HepG2 (cell line): ENCODE measurements at regions not wholly inside any gene's neighbourhood (a gene's known extent, or its start where the extent isn't known, plus 50 kb on each side); places are given as distances from the start of the nearest gene placed in this dataset.

Experiments used
- ATAC-seq: fragments of 200-7000 bp; cut with Tn5 transposase; 3 replicates; pipeline ENCODE4 v1.9.1; 2020; ENCODE audit warnings: mild to moderate bottlenecking, moderate library complexity
- BruUV-seq: library from RNA; stranded (reverse); fragments of 400-500 nt; replicated peaks from 2 replicates; lab custom pipeline; 2021; lab: Mats Ljungman, UMichigan
- CTCF ChIA-PET: fragments of 300-600 bp; formaldehyde crosslinking; extraction: SDS; loops from one replicate; lab custom pipeline; 2021; ENCODE audit warnings: low total read pairs, inconsistent platforms, low intra/inter-chr PET ratio; lab: Yijun Ruan, JAX
- POLR2A ChIA-PET: fragments of 350-600 bp; sonication (Branson Sonifier 250); formaldehyde crosslinking; loops from one replicate; lab custom pipeline; 2020; ENCODE audit warnings: antibody characterized with exemption, inconsistent platforms; lab: Yijun Ruan, JAX
- DNase-seq: peaks from one replicate; pipeline ENCODE4 v3.0.0-alpha.2; 2015; ENCODE audit warnings: low spot score
- FAIRE-seq: peaks from 3 replicates; lab custom pipeline; 2011; peaks lifted over from hg19 to GRCh38; lab: Jason Lieb, UNC
- H2AFZ ChIP-seq: one replicate; pipeline ENCODE4 v1.6.1; 2011; ENCODE audit warnings: low read length, inconsistent platforms
- H3K27ac ChIP-seq: fragments of 300-600 bp; 3 replicates; pipeline ENCODE4 v1.8.0; 2011; ENCODE audit warnings: mixed run types, mild to moderate bottlenecking, mixed read lengths, low read length, inconsistent platforms; ENCODE audit not compliant: insufficient read depth; ENCODE audit errors: extremely low read length
- H3K27me3 ChIP-seq, 2 experiments: fragments of 200-600 bp in 1 of 2; 2 replicates in 1 of 2; 3 replicates in 1 of 2; pipeline versions ENCODE4 v1.6.0 to v1.8.0; 2011; ENCODE audit warnings: low read length in 2 of 2, mild to moderate bottlenecking in 2 of 2, moderate library complexity in 2 of 2, inconsistent platforms in 1 of 2; ENCODE audit not compliant: insufficient read depth in 2 of 2, control insufficient read depth in 1 of 2
- H3K36me3 ChIP-seq, 2 experiments: fragments of 200-600 bp in 1 of 2; replicated peaks in 1 of 2; 2 replicates in 1 of 2; 3 replicates in 1 of 2; pipeline versions ENCODE4 v1.5.1 to v1.8.0; 2011; ENCODE audit warnings: low read length in 2 of 2, inconsistent platforms in 1 of 2; ENCODE audit not compliant: insufficient read depth in 2 of 2, control insufficient read depth in 1 of 2
- H3K4me1 ChIP-seq: 2 replicates; pipeline ENCODE4 v1.5.1; 2012; ENCODE audit warnings: low read length, inconsistent platforms; ENCODE audit not compliant: insufficient read depth
- H3K4me2 ChIP-seq: 2 replicates; pipeline ENCODE4 v1.6.0; 2011; ENCODE audit warnings: low read depth, low read length, inconsistent platforms
- H3K4me3 ChIP-seq, 3 experiments: fragments of 200-600 bp in 1 of 3; sonication (generic), shearing (Covaris generic) in 1 of 3; replicated peaks in 1 of 3; 2 replicates each; pipeline ENCODE4 v1.5.1; 2011 to 2016; ENCODE audit warnings: low read length in 3 of 3, inconsistent platforms in 2 of 3, low read depth in 2 of 3, mild to moderate bottlenecking in 2 of 3, control low read depth in 1 of 3, mixed read lengths in 1 of 3; ENCODE audit not compliant: insufficient read depth in 1 of 3
- H3K79me2 ChIP-seq: one replicate; pipeline ENCODE4 v1.6.1; 2011; ENCODE audit warnings: low read length, inconsistent platforms; ENCODE audit not compliant: insufficient read depth
- H3K9ac ChIP-seq: 2 replicates; pipeline ENCODE4 v1.6.0; 2011; ENCODE audit warnings: mild to moderate bottlenecking, low read depth, low read length, inconsistent platforms; ENCODE audit not compliant: insufficient read depth
- H3K9me3 ChIP-seq: 2 replicates; pipeline ENCODE4 v1.5.1; 2012; ENCODE audit warnings: mild to moderate bottlenecking, low read length
- H4K20me1 ChIP-seq: 2 replicates; pipeline ENCODE4 v1.6.0; 2011; ENCODE audit warnings: inconsistent platforms, mild to moderate bottlenecking, low read length, moderate library complexity; ENCODE audit not compliant: insufficient read depth
- CCDC6 ChIP-seq: sonication (generic); formaldehyde crosslinking; IDR thresholded peaks from 2 replicates; pipeline ENCODE4 v1.8.1; 2022; ENCODE audit warnings: mild to moderate bottlenecking, missing genetic modification reagents, moderate library complexity
- FOXA3 ChIP-seq: IDR thresholded peaks from 2 replicates; pipeline ENCODE4 v1.6.1; 2016; ENCODE audit warnings: missing genetic modification reagents, missing compliant biosample characterization
- HIC2 ChIP-seq: sonication (generic); formaldehyde crosslinking; IDR thresholded peaks from 2 replicates; pipeline ENCODE4 v1.9.0; 2022; ENCODE audit warnings: low read depth, missing genetic modification reagents
- KLF11 ChIP-seq: IDR thresholded peaks from 2 replicates; pipeline ENCODE4 v1.6.1; 2016; ENCODE audit warnings: missing compliant biosample characterization
- MIER3 ChIP-seq: IDR thresholded peaks from 2 replicates; pipeline ENCODE4 v1.6.1; 2016; ENCODE audit warnings: missing compliant biosample characterization, borderline replicate concordance
- MTA1 ChIP-seq: sonication (generic); formaldehyde crosslinking; IDR thresholded peaks from 2 replicates; pipeline ENCODE4 v1.4.0; 2020; ENCODE audit warnings: missing genetic modification reagents, mild to moderate bottlenecking, borderline replicate concordance
- NFYC ChIP-seq: IDR thresholded peaks from 2 replicates; pipeline ENCODE4 v1.6.1; 2016; ENCODE audit warnings: missing genetic modification reagents, missing compliant biosample characterization
- PRPF4 ChIP-seq: fragments of 200-400 bp; formaldehyde crosslinking; IDR thresholded peaks from 2 replicates; pipeline ENCODE4 v1.6.1; 2016; ENCODE audit warnings: low read length, low read depth; ENCODE audit not compliant: poor library complexity, severe bottlenecking
- RXRA ChIP-seq: sonication (generic); formaldehyde crosslinking; IDR thresholded peaks from 2 replicates; pipeline ENCODE4 v1.5.1; 2020; ENCODE audit warnings: missing genetic modification reagents
- SP5 ChIP-seq: IDR thresholded peaks from 2 replicates; pipeline ENCODE4 v1.6.1; 2016; ENCODE audit warnings: low read depth, borderline replicate concordance
- TBX2 ChIP-seq: sonication (generic); formaldehyde crosslinking; IDR thresholded peaks from 2 replicates; pipeline ENCODE4 v1.5.0; 2020; ENCODE audit warnings: missing genetic modification reagents, mild to moderate bottlenecking, borderline replicate concordance
- TOPORS ChIP-seq: sonication (generic); formaldehyde crosslinking; IDR thresholded peaks from 2 replicates; pipeline ENCODE4 v1.8.0; 2023; ENCODE audit warnings: mild to moderate bottlenecking, missing genetic modification reagents
- U2AF2 ChIP-seq: fragments of 200-400 bp; formaldehyde crosslinking; IDR thresholded peaks from 2 replicates; pipeline ENCODE4 v1.6.1; 2017; ENCODE audit warnings: low read depth, mild to moderate bottlenecking, low read length
- ZMAT3 ChIP-seq: sonication (generic); formaldehyde crosslinking; conservative IDR thresholded peaks from 2 replicates; pipeline ENCODE4 v1.7.0; 2021; ENCODE audit warnings: missing genetic modification reagents
- ZNF232 ChIP-seq: sonication (generic); formaldehyde crosslinking; IDR thresholded peaks from 2 replicates; pipeline ENCODE4 v1.4.0; 2020; ENCODE audit warnings: missing genetic modification reagents, borderline replicate concordance
- ZNF317 ChIP-seq: sonication (generic); formaldehyde crosslinking; IDR thresholded peaks from 2 replicates; pipeline ENCODE4 v1.5.0; 2020; ENCODE audit warnings: mild to moderate bottlenecking, missing genetic modification reagents
- ZNF34 ChIP-seq: sonication (generic); formaldehyde crosslinking; IDR thresholded peaks from 2 replicates; pipeline ENCODE4 v1.4.0; 2020; ENCODE audit warnings: mild to moderate bottlenecking, missing genetic modification reagents, borderline replicate concordance
- ZNF615 ChIP-seq: sonication (generic); formaldehyde crosslinking; IDR thresholded peaks from 2 replicates; pipeline ENCODE4 v1.5.0; 2020; ENCODE audit warnings: mild to moderate bottlenecking, missing genetic modification reagents, borderline replicate concordance
- ZNF720 ChIP-seq: sonication (generic); formaldehyde crosslinking; IDR thresholded peaks from 2 replicates; pipeline ENCODE4 v1.4.0; 2020; ENCODE audit warnings: missing genetic modification reagents
- ZNF792 ChIP-seq: IDR thresholded peaks from 2 replicates; pipeline ENCODE4 v1.6.1; 2016
- WGBS: methylation state at CpG from one replicate; pipeline ENCODE4 v1.1.6; 2017; ENCODE audit warnings: low lambda C conversion rate; 5-methylcytosine and 5-hydroxymethylcytosine counted together
- in situ Hi-C: cut with HindIII; loops from 2 replicates; pipeline ENCODE4 v1.10.0; 2017; ENCODE audit warnings: low pct_unique_long_range_greater_than_20kb; ENCODE audit not compliant: extremely low pct_ligation_motif_present
- intact Hi-C: fragments of 100-400 bp; cut with micrococcal nuclease; formaldehyde crosslinking; loops from one replicate; pipeline ENCODE4 v1.10.0; 2022; ENCODE audit not compliant: unreplicated experiment

GRCh38 chr14:71264260-71264659 lies 357.0 kb downstream of the PCNX1 start:
- ATAC-seq (no peak), DNase-seq (no peak), FAIRE-seq (no peak)
- no peak overlapping the region for H3K27ac ChIP-seq
- TF ChIP-seq ZNF792 (CRISPR knock-in tag) (no peak), ZMAT3 (CRISPR knock-in tag) (no peak), CCDC6 (CRISPR knock-in tag) (no peak), ZNF317 (CRISPR knock-in tag) (no peak), MIER3 (no peak)
- H3K4me2 ChIP-seq: no peak overlapping the region
- H2AFZ ChIP-seq: no peak overlapping the region
- peaks cover 0 to 5% of the 10 kb centered on the region in 2 experiments; a peak in 1 of 5 replicates for H3K27me3 ChIP-seq
- H3K9me3 ChIP-seq: peaks cover 7% of the 10 kb centered on the region
- WGBS: 40% methylated on average over 2 of the region's 2 CpGs
- no TSS peak for BruUV-seq
- H3K4me1 ChIP-seq: no peaks in the 10 kb centered on the region
- in situ Hi-C loops: no loop called here
- no peaks in the 10 kb centered on the region for H3K79me2 ChIP-seq
- CTCF ChIA-PET: no interaction called here
- H3K36me3 ChIP-seq: no peaks in the 10 kb centered on the region
- H3K4me3 ChIP-seq: no peak overlapping the region
- H3K9ac ChIP-seq: no peak overlapping the region
- intact Hi-C loops: no loop called here
- no peaks in the 10 kb centered on the region for H4K20me1 ChIP-seq
- POLR2A ChIA-PET: no interaction called here

- CTCF ChIA-PET: no interaction called here
- in situ Hi-C loops: no loop called here
These were observed 359.8 kb downstream of the PCNX1 start for GRCh38 chr14:71267007-71267513.

More at GRCh38 chr14:71267007-71267513, 359.8 kb downstream of the PCNX1 start:
- Histone ChIP-seq H4K20me1 (no peaks in the 10 kb centered on the region), H3K36me3 (no peaks in the 10 kb centered on the region), H3K9ac (no peak overlapping the region), H3K27ac (no peak overlapping the region), H2AFZ (no peak overlapping the region), H3K9me3 (peaks cover 7% of the 10 kb centered on the region; the same call in 1 of the 2 replicates), H3K4me2 (no peak overlapping the region), H3K27me3 (peaks cover 0 to 5% of the 10 kb centered on the region in 2 experiments; a peak in 1 of 5 replicates), H3K4me1 (no peaks in the 10 kb centered on the region), H3K4me3 (no peak overlapping the region), H3K79me2 (no peaks in the 10 kb centered on the region)
- POLR2A ChIA-PET: no interaction called here
- FAIRE-seq: no peak
- no peak for ATAC-seq
- intact Hi-C loops: no loop called here
- BruUV-seq: no TSS peak
- DNase-seq: no peak
- 17% methylated on average over 5 of the region's 5 CpGs for WGBS
- no peak for TF ChIP-seq ZNF232 (CRISPR knock-in tag)
- TF ChIP-seq MTA1 (CRISPR knock-in tag): no peak
- TF ChIP-seq U2AF2: no peak
- no peak for TF ChIP-seq TBX2
- no peak for TF ChIP-seq ZNF615
- TF ChIP-seq ZNF34 (CRISPR knock-in tag): no peak
- TF ChIP-seq ZNF720 (CRISPR knock-in tag): no peak
- TF ChIP-seq NFYC (CRISPR knock-in tag): no peak
- TF ChIP-seq SP5 (CRISPR knock-in tag): no peak
- no peak for TF ChIP-seq FOXA3 (CRISPR knock-in tag)
- no peak for TF ChIP-seq TOPORS (CRISPR knock-in tag)
- no peak for TF ChIP-seq PRPF4
- TF ChIP-seq HIC2: no peak
- TF ChIP-seq RXRA (CRISPR knock-in tag): no peak
- no peak for TF ChIP-seq KLF11 (CRISPR knock-in tag)
